ENCODE measurements at regions not wholly inside any gene's neighbourhood (a gene's known extent, or its start where the extent isn't known, plus 50 kb on each side); places are given as distances from the start of the nearest gene placed in this dataset.

DNA sequence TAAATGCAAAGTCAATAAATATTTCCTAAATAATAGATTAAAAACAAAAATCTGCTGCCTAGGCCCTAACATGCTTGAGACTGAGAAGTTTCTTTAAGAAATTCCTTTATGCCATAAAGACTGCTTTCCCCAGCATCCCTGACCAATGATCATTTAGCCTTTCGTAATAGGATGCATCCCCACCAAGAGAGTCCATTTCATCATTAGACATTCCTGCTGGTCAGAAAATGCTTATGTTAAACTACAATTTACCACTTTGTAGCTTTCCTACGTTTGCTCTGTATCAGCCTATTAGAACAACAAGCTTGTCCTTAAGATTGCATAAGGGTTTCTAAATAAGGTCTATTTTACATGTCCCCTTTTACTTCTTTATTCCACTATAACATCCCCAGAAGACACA lies 59.8 kb upstream of the HSF2 start:
- H3K4me3 Mint-ChIP-seq = no peak overlapping the region
- H3K9me3 Mint-ChIP-seq = no peaks in the 10 kb centered on the region
- H3K4me1 Mint-ChIP-seq = peaks cover 18% of the 10 kb centered on the region
- TF ChIP-seq, protein P1, sequence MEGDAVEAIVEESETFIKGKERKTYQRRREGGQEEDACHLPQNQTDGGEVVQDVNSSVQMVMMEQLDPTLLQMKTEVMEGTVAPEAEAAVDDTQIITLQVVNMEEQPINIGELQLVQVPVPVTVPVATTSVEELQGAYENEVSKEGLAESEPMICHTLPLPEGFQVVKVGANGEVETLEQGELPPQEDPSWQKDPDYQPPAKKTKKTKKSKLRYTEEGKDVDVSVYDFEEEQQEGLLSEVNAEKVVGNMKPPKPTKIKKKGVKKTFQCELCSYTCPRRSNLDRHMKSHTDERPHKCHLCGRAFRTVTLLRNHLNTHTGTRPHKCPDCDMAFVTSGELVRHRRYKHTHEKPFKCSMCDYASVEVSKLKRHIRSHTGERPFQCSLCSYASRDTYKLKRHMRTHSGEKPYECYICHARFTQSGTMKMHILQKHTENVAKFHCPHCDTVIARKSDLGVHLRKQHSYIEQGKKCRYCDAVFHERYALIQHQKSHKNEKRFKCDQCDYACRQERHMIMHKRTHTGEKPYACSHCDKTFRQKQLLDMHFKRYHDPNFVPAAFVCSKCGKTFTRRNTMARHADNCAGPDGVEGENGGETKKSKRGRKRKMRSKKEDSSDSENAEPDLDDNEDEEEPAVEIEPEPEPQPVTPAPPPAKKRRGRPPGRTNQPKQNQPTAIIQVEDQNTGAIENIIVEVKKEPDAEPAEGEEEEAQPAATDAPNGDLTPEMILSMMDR (IDR thresholded peaks at IDR 0.05; ENCODE audit: unreplicated experiment in 3 of 3) = no peak
- H3K27me3 Mint-ChIP-seq (ENCODE audit: low read depth) = no peaks in the 10 kb centered on the region
- H3K36me3 Mint-ChIP-seq (ENCODE audit: low read depth) = no peaks in the 10 kb centered on the region
- H3K27ac Mint-ChIP-seq = peak overlapping the region in 2 of 3 experiments; percentile 7 to 20

DNA sequence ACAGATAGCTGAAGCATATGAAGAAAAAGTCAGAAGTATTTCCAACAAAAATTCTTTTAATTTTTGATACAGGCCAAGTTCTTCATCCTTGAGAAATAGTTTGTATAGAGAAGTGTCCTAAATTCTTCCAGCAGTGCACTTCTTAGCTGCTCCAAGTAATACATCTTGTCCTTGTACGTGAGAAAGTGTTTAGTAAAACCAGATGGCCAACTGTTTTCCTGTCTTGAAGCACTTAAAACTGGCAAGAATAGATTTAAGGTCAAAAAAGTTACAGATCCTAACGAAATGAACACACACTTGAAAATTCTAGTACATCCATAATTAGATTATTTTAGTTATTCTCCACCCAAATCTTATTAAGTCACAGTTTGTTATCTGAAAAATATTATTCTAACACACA lies 52.2 kb upstream of the HSF2 start:
- H3K27ac Mint-ChIP-seq = peak overlapping the region; percentile 59 to 75 (median 74)
- H3K36me3 Mint-ChIP-seq (ENCODE audit: low read depth) = no peaks in the 10 kb centered on the region
- TF ChIP-seq, protein P1 (IDR thresholded peaks at IDR 0.05; ENCODE audit: unreplicated experiment in 3 of 3) = no peak
- no peaks in the 10 kb centered on the region for H3K27me3 Mint-ChIP-seq (ENCODE audit: low read depth)
- no peak overlapping the region for H3K4me3 Mint-ChIP-seq
- peaks cover 41% of the 10 kb centered on the region for H3K4me1 Mint-ChIP-seq
- no peaks in the 10 kb centered on the region for H3K9me3 Mint-ChIP-seq

DNA sequence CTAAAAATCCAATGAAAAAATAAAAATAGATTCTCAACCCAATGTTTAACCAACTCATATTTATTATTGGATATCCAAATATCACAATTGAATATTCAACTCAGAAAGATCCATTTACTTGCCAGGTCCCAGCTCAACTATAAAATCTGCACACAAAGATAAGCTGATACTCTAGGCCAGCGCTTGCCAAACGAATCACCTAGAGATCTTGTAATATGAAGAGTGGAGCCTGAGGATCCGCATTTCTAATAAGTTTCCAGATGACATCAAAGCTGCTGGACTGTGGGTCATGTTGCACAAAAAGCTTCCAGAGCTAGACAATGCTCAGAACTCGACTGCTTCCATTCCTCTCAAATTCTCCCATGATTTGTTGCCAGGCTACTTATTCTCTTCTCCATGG lies 51.7 kb upstream of the HSF2 start:
- Mint-ChIP-seq H3K36me3 (ENCODE audit: low read depth) (no peaks in the 10 kb centered on the region), H3K27ac (peak overlapping the region; percentile 59 to 75 (median 74)), H3K9me3 (no peaks in the 10 kb centered on the region), H3K27me3 (ENCODE audit: low read depth) (no peaks in the 10 kb centered on the region), H3K4me3 (no peak overlapping the region), H3K4me1 (peaks cover 41% of the 10 kb centered on the region)
- TF ChIP-seq, protein P1 (IDR thresholded peaks at IDR 0.05; ENCODE audit: unreplicated experiment in 3 of 3) = no peak

Measured in nephron (organoid).